ENCODE measurements at regions not wholly inside any gene's neighbourhood (a gene's known extent, or its start where the extent isn't known, plus 50 kb on each side); places are given as distances from the start of the nearest gene placed in this dataset.
A peak's percentile ranks its signal among the peaks of the same experiment; 100 is the strongest.

DNA sequence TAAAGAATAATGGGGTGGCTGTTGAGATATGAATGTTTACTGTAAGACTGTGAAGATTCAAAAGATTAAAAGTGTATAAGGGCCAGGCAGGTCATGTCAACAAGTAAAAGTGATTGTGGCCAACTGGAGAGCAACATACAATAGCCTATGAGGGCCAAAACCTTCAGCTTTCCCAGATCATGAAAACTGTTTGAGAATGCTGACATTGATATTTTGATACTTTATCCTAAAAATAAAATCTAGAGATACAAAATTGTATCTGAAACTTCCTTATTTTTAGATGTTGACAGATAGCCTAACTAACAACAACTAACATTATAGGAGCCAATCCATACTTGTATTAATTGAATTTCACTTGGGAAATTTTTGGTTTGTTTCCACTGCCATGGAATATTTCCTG, 70.3 kb upstream of the PAK5 start:
- H3K36me3 ChIP-seq: no peaks in the 10 kb centered on the region
- H3K9me3 ChIP-seq (replicated peaks): no peaks in the 10 kb centered on the region
- no peak overlapping the region for H3K27ac ChIP-seq
- H3K27me3 ChIP-seq: peaks cover 3% of the 10 kb centered on the region; the same call in 1 of the 2 replicates
- H3K4me1 ChIP-seq: no peaks in the 10 kb centered on the region
- no peak for DNase-seq
- no peak overlapping the region for H3K4me3 ChIP-seq

DNA sequence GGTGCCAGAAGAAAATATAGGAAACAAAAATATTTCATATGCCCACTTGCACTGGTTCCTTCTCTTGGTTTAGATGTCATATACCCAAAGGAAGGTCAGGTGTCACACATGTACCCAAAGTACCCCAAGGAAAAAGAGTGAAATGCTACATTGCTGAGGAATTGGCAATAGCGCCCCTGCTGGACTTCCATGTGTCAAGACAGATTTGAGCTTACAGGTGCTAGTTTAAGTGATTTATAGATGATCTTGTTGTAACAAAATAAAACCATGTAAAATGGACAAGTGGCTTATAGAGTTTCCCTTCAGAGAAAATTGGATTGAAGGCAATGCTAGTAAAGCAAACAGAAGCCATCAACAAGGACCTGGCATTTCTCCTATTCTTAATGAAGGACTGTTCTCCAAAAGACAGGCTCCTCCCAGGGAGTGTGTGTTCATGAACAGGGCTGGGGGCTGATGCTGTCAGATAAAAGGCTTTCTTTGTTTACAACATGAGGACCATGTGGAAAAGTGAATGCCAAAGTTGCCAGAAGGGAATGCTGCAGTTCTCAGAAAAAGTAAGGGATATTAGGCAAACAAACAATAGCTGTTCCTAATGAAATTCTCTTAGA, 64.3 kb upstream of the PAK5 start:
- H3K36me3 ChIP-seq: no peaks in the 10 kb centered on the region
- H3K27me3 ChIP-seq: no peaks in the 10 kb centered on the region
- peak in 1 of 2 experiments; percentile 7 for DNase-seq
- H3K4me3 ChIP-seq: no peak overlapping the region
- H3K9me3 ChIP-seq (replicated peaks): no peaks in the 10 kb centered on the region
- no peaks in the 10 kb centered on the region for H3K4me1 ChIP-seq
- no peak overlapping the region for H3K27ac ChIP-seq

DNA sequence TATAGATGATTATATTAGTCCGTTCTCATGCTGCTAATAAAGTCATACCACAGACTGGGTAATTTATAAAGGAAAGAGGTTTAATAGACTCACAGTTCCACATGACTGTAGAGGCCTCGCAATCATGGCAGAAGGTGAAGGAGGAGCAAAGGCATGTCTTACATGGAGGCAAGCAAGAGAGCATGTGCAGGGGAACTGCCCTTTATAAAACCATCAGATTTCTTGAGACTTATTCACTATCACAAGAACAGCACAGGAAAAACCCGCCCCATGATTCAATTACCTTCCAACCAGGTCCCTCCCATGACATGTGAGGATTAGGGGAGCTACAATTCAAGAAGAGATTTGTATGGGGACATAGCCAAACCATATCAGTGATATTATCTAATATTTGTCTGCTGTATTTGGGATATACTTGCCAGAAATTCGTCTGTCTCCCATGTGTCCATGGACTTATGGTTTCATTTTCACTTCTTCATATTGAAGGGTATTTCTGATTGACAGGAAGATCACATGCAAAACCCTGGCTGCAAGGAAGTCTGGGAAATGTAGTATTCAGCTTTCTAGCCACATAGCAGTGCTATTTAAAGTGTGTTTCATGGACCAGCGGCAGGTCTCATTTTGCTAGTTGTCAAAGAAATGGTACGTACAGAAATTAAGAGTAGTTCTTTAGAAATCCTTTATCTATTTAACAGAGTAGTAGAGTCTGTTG, 50.5 kb upstream of the PAK5 start:
- Histone ChIP-seq H3K4me3 (no peak overlapping the region), H3K9me3 (replicated peaks) (no peaks in the 10 kb centered on the region), H3K4me1 (no peaks in the 10 kb centered on the region), H3K36me3 (no peaks in the 10 kb centered on the region), H3K27ac (no peak overlapping the region), H3K27me3 (no peaks in the 10 kb centered on the region; the same call in 1 of the 2 replicates)
- DNase-seq: no peak

Data from SJCRH30 (cell line).